Endodermal cell (in vitro differentiated cells): ENCODE measurements at regions not wholly inside any gene's neighbourhood (a gene's known extent, or its start where the extent isn't known, plus 50 kb on each side); places are given as distances from the start of the nearest gene placed in this dataset.

Experiments
- DNase-seq: peaks from one replicate; pipeline ENCODE4 v3.0.0-alpha.2; 2017
- H3K27ac ChIP-seq: 2 replicates; pipeline ENCODE4 v1.5.1; 2013; ENCODE audit warnings: mild to moderate bottlenecking, low read depth, low read length, moderate library complexity
- H3K27me3 ChIP-seq: 2 replicates; pipeline ENCODE4 v1.6.1; 2013; ENCODE audit warnings: mild to moderate bottlenecking, low read length, moderate library complexity; ENCODE audit not compliant: insufficient read depth, control insufficient read depth, poor library complexity, severe bottlenecking
- H3K36me3 ChIP-seq: 2 replicates; pipeline ENCODE4 v1.7.0; 2013; ENCODE audit warnings: mild to moderate bottlenecking, low read length, moderate library complexity; ENCODE audit not compliant: control insufficient read depth, insufficient read depth
- H3K4me1 ChIP-seq: one replicate; pipeline ENCODE4 v1.7.0; 2013; ENCODE audit warnings: low read length; ENCODE audit not compliant: control insufficient read depth, insufficient read depth
- H3K4me3 ChIP-seq: 2 replicates; pipeline ENCODE4 v1.5.1; 2013; ENCODE audit warnings: mild to moderate bottlenecking, low read length, moderate library complexity
- H3K9ac ChIP-seq: 2 replicates; pipeline ENCODE4 v1.6.1; 2013; ENCODE audit warnings: mild to moderate bottlenecking, low read length, moderate library complexity; ENCODE audit not compliant: poor library complexity, severe bottlenecking; ENCODE audit errors: extremely low read depth
- H3K9me3 ChIP-seq: 2 replicates; pipeline ENCODE4 v1.6.1; 2013; ENCODE audit warnings: mild to moderate bottlenecking, low read length, moderate library complexity; ENCODE audit not compliant: control insufficient read depth
- H3K27ac Mint-ChIP-seq: 2 replicates; pipeline ENCODE4 v1.8.0; 2020; ENCODE audit warnings: mixed read lengths
- H3K27me3 Mint-ChIP-seq: 2 replicates; pipeline ENCODE4 v1.8.0; 2021; ENCODE audit warnings: mild to moderate bottlenecking, mixed read lengths; ENCODE audit not compliant: insufficient read depth
- H3K36me3 Mint-ChIP-seq: 2 replicates; pipeline ENCODE4 v1.8.0; 2020; ENCODE audit warnings: low read depth, mixed read lengths
- H3K4me1 Mint-ChIP-seq: 2 replicates; pipeline ENCODE4 v1.8.0; 2020; ENCODE audit warnings: mixed read lengths
- H3K4me3 Mint-ChIP-seq: 2 replicates; pipeline ENCODE4 v1.8.0; 2020; ENCODE audit warnings: mild to moderate bottlenecking, moderate library complexity, mixed read lengths
- H3K9me3 Mint-ChIP-seq: 2 replicates; pipeline ENCODE4 v1.8.0; 2020; ENCODE audit warnings: mild to moderate bottlenecking, mixed read lengths
- CTCF ChIP-seq: fragments of 200-600 bp; sonication (generic); conservative IDR thresholded peaks from 2 replicates; pipeline ENCODE4 v1.5.0; 2021; ENCODE audit warnings: antibody characterized with exemption, mild to moderate bottlenecking
- WGBS, 2 experiments: methylation state at CpG; one replicate each; pipeline versions ENCODE4 v1.1.5 to v1.1.7; 2013; ENCODE audit warnings: missing lambda C conversion rate in 2 of 2, mixed read lengths in 1 of 2; ENCODE audit not compliant: insufficient coverage in 1 of 2, insufficient read length in 1 of 2; 5-methylcytosine and 5-hydroxymethylcytosine counted together

- Histone ChIP-seq H3K9ac (no peak overlapping the region), H3K36me3 (no peaks in the 10 kb centered on the region), H3K27ac (no peak overlapping the region), H3K4me1 (peaks cover 8% of the 10 kb centered on the region), H3K27me3 (no peaks in the 10 kb centered on the region), H3K4me3 (peak overlapping the region; percentile 56), H3K9me3 (peaks cover 20% of the 10 kb centered on the region)
- Mint-ChIP-seq H3K27me3 (peaks cover 14% of the 10 kb centered on the region), H3K36me3 (no peaks in the 10 kb centered on the region), H3K4me3 (no peak overlapping the region), H3K27ac (peak overlapping the region; percentile 52), H3K4me1 (peaks cover 23% of the 10 kb centered on the region), H3K9me3 (peaks cover 21% of the 10 kb centered on the region)
- no peak for TF ChIP-seq CTCF
- DNase-seq: peak; percentile 75
These were observed 110.2 kb upstream of the CDH2 start for GRCh38 chr18:28287146-28287545.

GRCh38 chr18:28284132-28284531, 107.2 kb upstream of the CDH2 start:
- H3K4me1 Mint-ChIP-seq: peaks cover 20% of the 10 kb centered on the region
- H3K4me3 ChIP-seq: no peak overlapping the region
- H3K27ac ChIP-seq: no peak overlapping the region
- no peak for TF ChIP-seq CTCF
- peaks cover 4% of the 10 kb centered on the region for H3K27me3 Mint-ChIP-seq
- H3K4me1 ChIP-seq: peaks cover 12% of the 10 kb centered on the region
- DNase-seq: no peak
- H3K36me3 ChIP-seq: no peaks in the 10 kb centered on the region
- 90 to 100% methylated on average over 2 to 3 of the region's 5 CpGs for WGBS, 2 experiments
- no peak overlapping the region for H3K4me3 Mint-ChIP-seq
- H3K27me3 ChIP-seq: no peaks in the 10 kb centered on the region
- H3K9me3 Mint-ChIP-seq: peaks cover 12% of the 10 kb centered on the region
- H3K9ac ChIP-seq: no peak overlapping the region
- H3K36me3 Mint-ChIP-seq: no peaks in the 10 kb centered on the region
- peaks cover 12% of the 10 kb centered on the region for H3K9me3 ChIP-seq
- no peak overlapping the region for H3K27ac Mint-ChIP-seq

- Mint-ChIP-seq H3K36me3 (no peaks in the 10 kb centered on the region), H3K27ac (no peak overlapping the region), H3K4me1 (peaks cover 8% of the 10 kb centered on the region), H3K27me3 (peaks cover 4% of the 10 kb centered on the region), H3K4me3 (no peak overlapping the region), H3K9me3 (peaks cover 12% of the 10 kb centered on the region)
- Histone ChIP-seq H3K4me3 (no peak overlapping the region), H3K36me3 (no peaks in the 10 kb centered on the region), H3K9me3 (peaks cover 12% of the 10 kb centered on the region), H3K4me1 (peaks cover 8% of the 10 kb centered on the region), H3K9ac (no peak overlapping the region), H3K27ac (no peak overlapping the region), H3K27me3 (no peaks in the 10 kb centered on the region)
- TF ChIP-seq CTCF: no peak
- DNase-seq: peak; percentile 47
- WGBS, 2 experiments: 76 to 80% methylated on average over 2 of the region's 2 CpGs
These were observed 104.5 kb upstream of the CDH2 start for GRCh38 chr18:28281400-28281799.
